ENCODE measurements at regions not wholly inside any gene's neighbourhood (a gene's known extent, or its start where the extent isn't known, plus 50 kb on each side); places are given as distances from the start of the nearest gene placed in this dataset.

- TF ChIP-seq POLR2AphosphoS5 (IDR thresholded peaks at IDR 0.05) (no peak), RAD21 (conservative IDR thresholded peaks at IDR 0.05) (no peak)
- TF ChIP-seq, protein P1, sequence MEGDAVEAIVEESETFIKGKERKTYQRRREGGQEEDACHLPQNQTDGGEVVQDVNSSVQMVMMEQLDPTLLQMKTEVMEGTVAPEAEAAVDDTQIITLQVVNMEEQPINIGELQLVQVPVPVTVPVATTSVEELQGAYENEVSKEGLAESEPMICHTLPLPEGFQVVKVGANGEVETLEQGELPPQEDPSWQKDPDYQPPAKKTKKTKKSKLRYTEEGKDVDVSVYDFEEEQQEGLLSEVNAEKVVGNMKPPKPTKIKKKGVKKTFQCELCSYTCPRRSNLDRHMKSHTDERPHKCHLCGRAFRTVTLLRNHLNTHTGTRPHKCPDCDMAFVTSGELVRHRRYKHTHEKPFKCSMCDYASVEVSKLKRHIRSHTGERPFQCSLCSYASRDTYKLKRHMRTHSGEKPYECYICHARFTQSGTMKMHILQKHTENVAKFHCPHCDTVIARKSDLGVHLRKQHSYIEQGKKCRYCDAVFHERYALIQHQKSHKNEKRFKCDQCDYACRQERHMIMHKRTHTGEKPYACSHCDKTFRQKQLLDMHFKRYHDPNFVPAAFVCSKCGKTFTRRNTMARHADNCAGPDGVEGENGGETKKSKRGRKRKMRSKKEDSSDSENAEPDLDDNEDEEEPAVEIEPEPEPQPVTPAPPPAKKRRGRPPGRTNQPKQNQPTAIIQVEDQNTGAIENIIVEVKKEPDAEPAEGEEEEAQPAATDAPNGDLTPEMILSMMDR (IDR thresholded peaks at IDR 0.05; ENCODE audit: poor library complexity, severe bottlenecking) = no peak
These were observed 73.7 kb downstream of the GADD45G start for GRCh38 chr9:89678396-89679015.
